Endothelial cell (in vitro differentiated cells): ENCODE measurements at regions not wholly inside any gene's neighbourhood (a gene's known extent, or its start where the extent isn't known, plus 50 kb on each side); places are given as distances from the start of the nearest gene placed in this dataset.

Experiments
- DNase-seq: peaks from one replicate; pipeline ENCODE4 v3.0.0; 2021; ENCODE audit warnings: low spot score
- H3K27ac Mint-ChIP-seq: one replicate; pipeline ENCODE4 v1.8.0; 2021; ENCODE audit warnings: mixed read lengths, inconsistent platforms; ENCODE audit not compliant: unreplicated experiment
- H3K27me3 Mint-ChIP-seq: one replicate; pipeline ENCODE4 v1.8.0; 2021; ENCODE audit warnings: mild to moderate bottlenecking, moderate library complexity, mixed read lengths, inconsistent platforms; ENCODE audit not compliant: unreplicated experiment
- H3K36me3 Mint-ChIP-seq: one replicate; pipeline ENCODE4 v1.8.0; 2021; ENCODE audit warnings: mild to moderate bottlenecking, low read depth, mixed read lengths, inconsistent platforms; ENCODE audit not compliant: unreplicated experiment
- H3K4me1 Mint-ChIP-seq: one replicate; pipeline ENCODE4 v1.8.0; 2021; ENCODE audit warnings: mild to moderate bottlenecking, mixed read lengths, inconsistent platforms; ENCODE audit not compliant: unreplicated experiment
- H3K4me3 Mint-ChIP-seq: one replicate; pipeline ENCODE4 v1.8.0; 2021; ENCODE audit warnings: mild to moderate bottlenecking, mixed read lengths, inconsistent platforms; ENCODE audit not compliant: unreplicated experiment
- H3K9me3 Mint-ChIP-seq: one replicate; pipeline ENCODE4 v1.8.0; 2021; ENCODE audit warnings: mixed read lengths, inconsistent platforms; ENCODE audit not compliant: unreplicated experiment
- TF ChIP-seq, protein P1 (sequence below): fragments of 200-600 bp; sonication (generic); IDR thresholded peaks from one replicate; pipeline ENCODE4 v1.5.0; 2021; ENCODE audit warnings: antibody characterized with exemption; ENCODE audit not compliant: unreplicated experiment

GRCh38 chr4:1514612-1515011 lies 108.4 kb upstream of the NKX1-1 start:
- Mint-ChIP-seq H3K9me3 (no peaks in the 10 kb centered on the region), H3K36me3 (no peaks in the 10 kb centered on the region), H3K27me3 (peaks cover 2% of the 10 kb centered on the region), H3K27ac (no peak overlapping the region), H3K4me3 (no peak overlapping the region), H3K4me1 (peaks cover under 1% of the 10 kb centered on the region)
- DNase-seq = no peak
- TF ChIP-seq, protein P1, sequence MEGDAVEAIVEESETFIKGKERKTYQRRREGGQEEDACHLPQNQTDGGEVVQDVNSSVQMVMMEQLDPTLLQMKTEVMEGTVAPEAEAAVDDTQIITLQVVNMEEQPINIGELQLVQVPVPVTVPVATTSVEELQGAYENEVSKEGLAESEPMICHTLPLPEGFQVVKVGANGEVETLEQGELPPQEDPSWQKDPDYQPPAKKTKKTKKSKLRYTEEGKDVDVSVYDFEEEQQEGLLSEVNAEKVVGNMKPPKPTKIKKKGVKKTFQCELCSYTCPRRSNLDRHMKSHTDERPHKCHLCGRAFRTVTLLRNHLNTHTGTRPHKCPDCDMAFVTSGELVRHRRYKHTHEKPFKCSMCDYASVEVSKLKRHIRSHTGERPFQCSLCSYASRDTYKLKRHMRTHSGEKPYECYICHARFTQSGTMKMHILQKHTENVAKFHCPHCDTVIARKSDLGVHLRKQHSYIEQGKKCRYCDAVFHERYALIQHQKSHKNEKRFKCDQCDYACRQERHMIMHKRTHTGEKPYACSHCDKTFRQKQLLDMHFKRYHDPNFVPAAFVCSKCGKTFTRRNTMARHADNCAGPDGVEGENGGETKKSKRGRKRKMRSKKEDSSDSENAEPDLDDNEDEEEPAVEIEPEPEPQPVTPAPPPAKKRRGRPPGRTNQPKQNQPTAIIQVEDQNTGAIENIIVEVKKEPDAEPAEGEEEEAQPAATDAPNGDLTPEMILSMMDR = no peak

- H3K27ac Mint-ChIP-seq = no peak overlapping the region
- H3K27me3 Mint-ChIP-seq = peaks cover 2% of the 10 kb centered on the region
- H3K9me3 Mint-ChIP-seq = no peaks in the 10 kb centered on the region
- H3K36me3 Mint-ChIP-seq = no peaks in the 10 kb centered on the region
- DNase-seq = no peak
- TF ChIP-seq, protein P1 = no peak
- H3K4me3 Mint-ChIP-seq = no peak overlapping the region
- H3K4me1 Mint-ChIP-seq = no peaks in the 10 kb centered on the region
These were observed 107.8 kb upstream of the NKX1-1 start for GRCh38 chr4:1513936-1514483.

DNA sequence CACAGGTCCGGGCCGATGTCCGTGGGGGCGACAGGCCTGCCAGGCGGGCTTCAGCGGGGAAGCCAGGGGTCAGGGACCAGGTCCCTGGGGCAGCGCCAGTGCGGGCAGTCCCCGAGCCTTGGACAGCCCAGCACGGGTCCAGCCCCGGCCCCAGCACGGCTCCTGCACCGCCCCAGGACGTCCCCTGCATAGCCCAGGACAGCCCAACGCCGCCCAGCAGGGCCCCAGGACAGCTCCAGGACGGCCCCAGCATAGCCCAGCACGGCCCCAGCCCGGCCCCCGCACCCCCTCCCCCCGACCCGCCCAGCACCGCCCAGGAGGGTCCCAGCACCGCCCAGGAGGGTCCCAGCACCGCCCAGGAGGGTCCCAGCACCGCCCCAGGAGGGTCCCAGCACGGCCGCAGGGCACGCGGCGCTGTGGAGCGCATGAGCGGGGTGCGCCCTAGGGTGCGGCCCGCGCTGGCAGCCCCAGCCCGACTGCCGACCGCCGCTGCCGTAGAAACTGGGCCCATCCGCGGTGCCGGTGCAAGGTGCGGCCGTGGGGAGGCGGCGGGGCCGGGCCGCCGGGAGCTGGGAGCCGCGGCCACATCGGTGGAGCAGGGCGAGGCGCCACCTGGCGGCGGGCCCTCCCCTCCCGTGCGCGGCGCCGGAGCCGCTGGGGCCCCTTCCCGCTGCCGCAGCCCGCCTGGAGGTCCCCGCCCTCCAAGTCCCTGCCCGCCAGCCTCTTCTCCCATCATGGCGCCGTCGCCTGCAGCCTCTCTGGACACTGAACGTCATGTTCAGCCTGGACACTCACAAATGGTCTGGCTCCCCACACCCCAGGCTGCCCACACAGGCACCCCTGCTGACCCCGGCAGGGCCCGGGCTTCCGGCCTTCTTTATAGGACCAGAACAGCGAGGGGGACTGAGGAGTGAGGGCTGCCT lies 106.8 kb upstream of the NKX1-1 start:
- Mint-ChIP-seq H3K36me3 (no peaks in the 10 kb centered on the region), H3K4me3 (no peak overlapping the region), H3K9me3 (no peaks in the 10 kb centered on the region), H3K4me1 (no peaks in the 10 kb centered on the region), H3K27me3 (peaks cover 2% of the 10 kb centered on the region), H3K27ac (no peak overlapping the region)
- TF ChIP-seq, protein P1 = peak; percentile 79
- peak; percentile 74 for DNase-seq

GRCh38 chr4:1512051-1512737 lies 106.0 kb upstream of the NKX1-1 start:
- no peak overlapping the region for H3K27ac Mint-ChIP-seq
- DNase-seq = no peak
- no peak overlapping the region for H3K4me3 Mint-ChIP-seq
- TF ChIP-seq, protein P1 = no peak
- H3K27me3 Mint-ChIP-seq = peaks cover 2% of the 10 kb centered on the region
- H3K4me1 Mint-ChIP-seq = no peaks in the 10 kb centered on the region
- H3K36me3 Mint-ChIP-seq = no peaks in the 10 kb centered on the region
- no peaks in the 10 kb centered on the region for H3K9me3 Mint-ChIP-seq
